ENCODE measurements at regions not wholly inside any gene's neighbourhood (a gene's known extent, or its start where the extent isn't known, plus 50 kb on each side); places are given as distances from the start of the nearest gene placed in this dataset.
"Not testable (repeated sequence)": the region's sequence is repeated elsewhere in the genome, so short reads cannot be mapped to it uniquely, and the experiment has no call there.

GRCh38 chr2:55805686-55806085, 112.0 kb upstream of the PNPT1 start:
- no peak overlapping the region for H3K27ac ChIP-seq
- intact Hi-C loops (cut with DNase I; ENCODE audit: low total_unique reads) (no loop called here), in situ Hi-C loops (cut with MboI; ENCODE audit: low pct_ligation_motif_present in 1 of 4, low pct_unique_long_range_greater_than_20kb in 1 of 4, low sequenced_read_pairs in 3 of 4) (no loop called here)
- no peak for DNase-seq
- H3K36me3 ChIP-seq = no peaks in the 10 kb centered on the region
- no peak for TF ChIP-seq EP300 (IDR thresholded peaks at IDR 0.05; ENCODE audit: low read depth)
- no peak for TF ChIP-seq POLR2AphosphoS5 (IDR thresholded peaks at IDR 0.05)
- TF ChIP-seq POLR2A (IDR thresholded peaks at IDR 0.05) = no peak
- no peak for TF ChIP-seq CTCF (IDR thresholded peaks at IDR 0.05)
- no peak overlapping the region for H3K4me3 ChIP-seq
- H3K9me3 ChIP-seq = no peaks in the 10 kb centered on the region
- H3K27me3 ChIP-seq = no peaks in the 10 kb centered on the region
- no peaks in the 10 kb centered on the region for H3K4me1 ChIP-seq
- 17 to 60% methylated on average over 1 to 2 of the region's 2 CpGs for WGBS, 2 donors (ENCODE audit: low coverage in 1 of 2)

GRCh38 chr2:55804535-55804934, 110.9 kb upstream of the PNPT1 start:
- H3K36me3 ChIP-seq = no peaks in the 10 kb centered on the region
- H3K4me3 ChIP-seq = no peak overlapping the region
- no peak for DNase-seq
- TF ChIP-seq CTCF (IDR thresholded peaks at IDR 0.05) = no peak
- no peak for TF ChIP-seq EP300 (IDR thresholded peaks at IDR 0.05; ENCODE audit: low read depth)
- no peak for TF ChIP-seq POLR2A (IDR thresholded peaks at IDR 0.05)
- TF ChIP-seq POLR2AphosphoS5 (IDR thresholded peaks at IDR 0.05) = no peak
- H3K27me3 ChIP-seq = no peaks in the 10 kb centered on the region
- WGBS, 2 donors (ENCODE audit: low coverage in 1 of 2) = 56 to 75% methylated on average over 6 of the region's 6 CpGs
- in situ Hi-C loops (cut with MboI; ENCODE audit: low pct_ligation_motif_present in 1 of 4, low pct_unique_long_range_greater_than_20kb in 1 of 4, low sequenced_read_pairs in 3 of 4) = no loop called here
- H3K27ac ChIP-seq = no peak overlapping the region
- H3K4me1 ChIP-seq = no peaks in the 10 kb centered on the region
- H3K9me3 ChIP-seq = no peaks in the 10 kb centered on the region
- intact Hi-C loops (cut with DNase I; ENCODE audit: low total_unique reads) = no loop called here

GRCh38 chr2:55802067-55802466, 108.4 kb upstream of the PNPT1 start:
- no peaks in the 10 kb centered on the region for H3K9me3 ChIP-seq
- no peaks in the 10 kb centered on the region for H3K4me1 ChIP-seq
- in situ Hi-C loops (cut with MboI; ENCODE audit: low pct_ligation_motif_present in 1 of 4, low pct_unique_long_range_greater_than_20kb in 1 of 4, low sequenced_read_pairs in 3 of 4) (no loop called here), intact Hi-C loops (cut with DNase I; ENCODE audit: low total_unique reads) (no loop called here)
- 20 to 78% methylated on average over 1 to 2 of the region's 2 CpGs for whole genome bisulfite sequencing, 2 donors (ENCODE audit: low coverage in 1 of 2)
- no peak for DNase-seq
- H3K27me3 ChIP-seq = no peaks in the 10 kb centered on the region
- H3K36me3 ChIP-seq = no peaks in the 10 kb centered on the region
- H3K4me3 ChIP-seq = no peak overlapping the region
- no peak overlapping the region for H3K27ac ChIP-seq
- no peak for TF ChIP-seq EP300 (IDR thresholded peaks at IDR 0.05; ENCODE audit: low read depth)
- no peak for TF ChIP-seq POLR2A (IDR thresholded peaks at IDR 0.05)
- TF ChIP-seq POLR2AphosphoS5 (IDR thresholded peaks at IDR 0.05) = no peak
- TF ChIP-seq CTCF (IDR thresholded peaks at IDR 0.05) = no peak

- WGBS, 2 donors (ENCODE audit: low coverage in 1 of 2) = 67 to 74% methylated on average over 1 of the region's 1 CpG
- DNase-seq = no peak
- intact Hi-C loops (cut with DNase I; ENCODE audit: low total_unique reads) = no loop called here
Measured at GRCh38 chr2:55801436-55801835, 107.8 kb upstream of the PNPT1 start.

GRCh38 chr2:55799624-55800023, 106.0 kb upstream of the PNPT1 start:
- intact Hi-C loops (cut with DNase I; ENCODE audit: low total_unique reads); DNase-seq; H3K4me3 ChIP-seq; in situ Hi-C loops (cut with MboI; ENCODE audit: low pct_ligation_motif_present in 1 of 4, low pct_unique_long_range_greater_than_20kb in 1 of 4, low sequenced_read_pairs in 3 of 4); H3K27me3 ChIP-seq; H3K27ac ChIP-seq; H3K4me1 ChIP-seq; H3K9me3 ChIP-seq; H3K36me3 ChIP-seq: not testable (repeated sequence)
- 89 to 95% methylated on average over 14 of the region's 14 CpGs for WGBS, 2 donors (ENCODE audit: low coverage in 1 of 2)

More at GRCh38 chr2:55801436-55801835, 107.8 kb upstream of the PNPT1 start:
- no peaks in the 10 kb centered on the region for H3K4me1 ChIP-seq
- TF ChIP-seq POLR2A (IDR thresholded peaks at IDR 0.05) (no peak), CTCF (IDR thresholded peaks at IDR 0.05) (no peak), POLR2AphosphoS5 (IDR thresholded peaks at IDR 0.05) (no peak), EP300 (IDR thresholded peaks at IDR 0.05; ENCODE audit: low read depth) (no peak)
- H3K4me3 ChIP-seq = no peak overlapping the region
- H3K9me3 ChIP-seq = no peaks in the 10 kb centered on the region
- H3K27me3 ChIP-seq = no peaks in the 10 kb centered on the region
- H3K27ac ChIP-seq = no peak overlapping the region
- no peaks in the 10 kb centered on the region for H3K36me3 ChIP-seq
- in situ Hi-C loops (cut with MboI; ENCODE audit: low pct_ligation_motif_present in 1 of 4, low pct_unique_long_range_greater_than_20kb in 1 of 4, low sequenced_read_pairs in 3 of 4) = no loop called here

Measured in transverse colon (tissue), 4 donors.